Panc1 (cell line): ENCODE measurements at regions not wholly inside any gene's neighbourhood (a gene's known extent, or its start where the extent isn't known, plus 50 kb on each side); places are given as distances from the start of the nearest gene placed in this dataset.

Source experiments
- ATAC-seq: fragments of 200-7000 bp; cut with Tn5 transposase; 2 replicates; pipeline ENCODE4 v1.9.1; 2020; ENCODE audit warnings: mild to moderate bottlenecking, moderate library complexity
- BruUV-seq: library from RNA; stranded (reverse); fragments of 400-500 nt; replicated peaks from 2 replicates; lab custom pipeline; 2021; lab: Mats Ljungman, UMichigan
- CTCF ChIA-PET: fragments of 300-600 bp; sonication (Branson Sonifier 250); formaldehyde crosslinking; loops from one replicate; lab custom pipeline; 2022; ENCODE audit warnings: antibody characterized with exemption; lab: Charles Lee
- POLR2A ChIA-PET: fragments of 300-600 bp; sonication (Branson Sonifier 250); formaldehyde crosslinking; loops from one replicate; lab custom pipeline; 2022; ENCODE audit warnings: antibody characterized with exemption; lab: Charles Lee
- DNase-seq: peaks from one replicate; pipeline ENCODE4 v3.0.0-alpha.2; 2010; ENCODE audit warnings: low read depth, low spot score
- H3K27ac ChIP-seq: 2 replicates; pipeline ENCODE4 v1.5.1; 2011; ENCODE audit warnings: mild to moderate bottlenecking, low read length, inconsistent platforms
- H3K27me3 ChIP-seq: fragments of 200-500 bp; sonication (Bioruptor generic); 2 replicates; pipeline ENCODE4 v1.6.0; 2014; ENCODE audit warnings: low read length, inconsistent platforms; ENCODE audit not compliant: control insufficient read depth, insufficient read depth
- H3K36me3 ChIP-seq: fragments of 200-500 bp; sonication (Bioruptor generic); 2 replicates; pipeline ENCODE4 v1.5.1; 2014; ENCODE audit warnings: inconsistent platforms, mild to moderate bottlenecking, low read length, moderate library complexity; ENCODE audit not compliant: control insufficient read depth, insufficient read depth
- H3K4me1 ChIP-seq: 2 replicates; pipeline ENCODE4 v1.5.1; 2011; ENCODE audit warnings: inconsistent platforms, mild to moderate bottlenecking, low read length, moderate library complexity; ENCODE audit not compliant: control insufficient read depth, insufficient read depth
- H3K4me3 ChIP-seq, 2 experiments: 2 replicates each; pipeline ENCODE4 v1.5.1; 2011 to 2012; ENCODE audit warnings: low read depth in 2 of 2, low read length in 2 of 2, mild to moderate bottlenecking in 2 of 2, inconsistent platforms in 1 of 2, moderate library complexity in 1 of 2
- H3K9me3 ChIP-seq: fragments of 200-500 bp; sonication (Bioruptor generic); 2 replicates; pipeline ENCODE4 v1.5.1; 2014; ENCODE audit warnings: low read depth, mild to moderate bottlenecking, inconsistent platforms, low read length, moderate library complexity; ENCODE audit not compliant: control insufficient read depth, insufficient read depth
- CTCF ChIP-seq: fragments of 450-650 bp; IDR thresholded peaks from 2 replicates; pipeline ENCODE4 v1.5.1; 2017; ENCODE audit warnings: mild to moderate bottlenecking
- POLR2AphosphoS5 ChIP-seq: IDR thresholded peaks from 2 replicates; pipeline ENCODE4 v1.6.1; 2012; ENCODE audit warnings: mild to moderate bottlenecking, low read depth, low read length, moderate library complexity
- SIN3A ChIP-seq: IDR thresholded peaks from 2 replicates; pipeline ENCODE4 v1.6.1; 2012; ENCODE audit warnings: low read depth, mild to moderate bottlenecking, low read length, moderate library complexity, borderline replicate concordance; ENCODE audit not compliant: insufficient read depth
- TCF7L2 ChIP-seq: IDR thresholded peaks from 2 replicates; pipeline ENCODE4 v1.6.1; 2011; ENCODE audit warnings: mild to moderate bottlenecking, low read depth, low read length, inconsistent platforms
- in situ Hi-C: cut with HindIII; loops from 2 replicates; pipeline ENCODE4 v1.10.0; 2016; ENCODE audit warnings: low sequenced_read_pairs, low pct_unique_long_range_greater_than_20kb
- intact Hi-C: fragments of 100-400 bp; cut with micrococcal nuclease; formaldehyde crosslinking; loops from one replicate; pipeline ENCODE4 v1.10.0; 2022; ENCODE audit not compliant: unreplicated experiment
- TF ChIP-seq, protein P1 (sequence below), 2 experiments: IDR thresholded peaks; 2 replicates each; pipeline ENCODE4 v1.6.1; 2011 to 2012; ENCODE audit warnings: low read depth in 2 of 2, control low read depth in 1 of 2, low read length in 1 of 2, mild to moderate bottlenecking in 1 of 2, moderate library complexity in 1 of 2; ENCODE audit not compliant: insufficient read depth in 1 of 2

- no peak for TF ChIP-seq TCF7L2
- no peak for ATAC-seq
- no TSS peak for BruUV-seq
Observed at GRCh38 chrX:25650216-25650820, 487.8 kb upstream of the MAGEB18 start.

DNA sequence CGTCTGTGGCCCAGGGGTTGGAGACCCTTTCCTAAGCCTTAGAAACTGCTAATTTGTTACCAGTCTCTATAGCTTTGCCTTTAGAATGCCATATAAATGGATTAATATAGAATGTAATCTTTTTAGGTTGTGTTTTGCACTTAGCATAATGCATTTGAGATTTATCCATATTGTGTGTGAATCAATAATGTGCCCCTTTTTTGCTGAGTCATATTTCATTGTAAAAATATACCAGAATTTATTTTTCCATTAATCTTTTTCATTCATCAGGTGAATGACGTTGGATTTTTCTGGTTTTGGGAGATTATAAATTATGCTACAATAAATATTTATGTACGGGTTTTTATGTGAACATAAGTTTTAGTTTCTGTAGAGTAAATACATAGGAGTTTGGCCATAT is 478.8 kb upstream of the MAGEB18 start:
- intact Hi-C loops (no loop called here), in situ Hi-C loops (no loop called here)
- DNase-seq (no peak), ATAC-seq (no peak)
- Histone ChIP-seq H3K4me3 (no peak overlapping the region), H3K9me3 (no peaks in the 10 kb centered on the region), H3K27ac (no peak overlapping the region), H3K4me1 (no peaks in the 10 kb centered on the region), H3K36me3 (no peaks in the 10 kb centered on the region), H3K27me3 (no peaks in the 10 kb centered on the region)
- ChIA-PET CTCF (no interaction called here), POLR2A (no interaction called here)
- TF ChIP-seq, protein P1, sequence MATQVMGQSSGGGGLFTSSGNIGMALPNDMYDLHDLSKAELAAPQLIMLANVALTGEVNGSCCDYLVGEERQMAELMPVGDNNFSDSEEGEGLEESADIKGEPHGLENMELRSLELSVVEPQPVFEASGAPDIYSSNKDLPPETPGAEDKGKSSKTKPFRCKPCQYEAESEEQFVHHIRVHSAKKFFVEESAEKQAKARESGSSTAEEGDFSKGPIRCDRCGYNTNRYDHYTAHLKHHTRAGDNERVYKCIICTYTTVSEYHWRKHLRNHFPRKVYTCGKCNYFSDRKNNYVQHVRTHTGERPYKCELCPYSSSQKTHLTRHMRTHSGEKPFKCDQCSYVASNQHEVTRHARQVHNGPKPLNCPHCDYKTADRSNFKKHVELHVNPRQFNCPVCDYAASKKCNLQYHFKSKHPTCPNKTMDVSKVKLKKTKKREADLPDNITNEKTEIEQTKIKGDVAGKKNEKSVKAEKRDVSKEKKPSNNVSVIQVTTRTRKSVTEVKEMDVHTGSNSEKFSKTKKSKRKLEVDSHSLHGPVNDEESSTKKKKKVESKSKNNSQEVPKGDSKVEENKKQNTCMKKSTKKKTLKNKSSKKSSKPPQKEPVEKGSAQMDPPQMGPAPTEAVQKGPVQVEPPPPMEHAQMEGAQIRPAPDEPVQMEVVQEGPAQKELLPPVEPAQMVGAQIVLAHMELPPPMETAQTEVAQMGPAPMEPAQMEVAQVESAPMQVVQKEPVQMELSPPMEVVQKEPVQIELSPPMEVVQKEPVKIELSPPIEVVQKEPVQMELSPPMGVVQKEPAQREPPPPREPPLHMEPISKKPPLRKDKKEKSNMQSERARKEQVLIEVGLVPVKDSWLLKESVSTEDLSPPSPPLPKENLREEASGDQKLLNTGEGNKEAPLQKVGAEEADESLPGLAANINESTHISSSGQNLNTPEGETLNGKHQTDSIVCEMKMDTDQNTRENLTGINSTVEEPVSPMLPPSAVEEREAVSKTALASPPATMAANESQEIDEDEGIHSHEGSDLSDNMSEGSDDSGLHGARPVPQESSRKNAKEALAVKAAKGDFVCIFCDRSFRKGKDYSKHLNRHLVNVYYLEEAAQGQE (IDR thresholded peaks at IDR 0.05; ENCODE audit: insufficient read depth in 1 of 2, low read depth in 2 of 2, low read length in 1 of 2) = no peak
- TF ChIP-seq TCF7L2 = no peak
- no peak for TF ChIP-seq CTCF
- no peak for TF ChIP-seq POLR2AphosphoS5
- TF ChIP-seq SIN3A = no peak
- BruUV-seq = no TSS peak

More at GRCh38 chrX:25650216-25650820, 487.8 kb upstream of the MAGEB18 start:
- Histone ChIP-seq H3K27ac (no peak overlapping the region), H3K4me1 (no peaks in the 10 kb centered on the region), H3K27me3 (no peaks in the 10 kb centered on the region), H3K9me3 (no peaks in the 10 kb centered on the region), H3K36me3 (no peaks in the 10 kb centered on the region), H3K4me3 (no peak overlapping the region)
- ChIA-PET POLR2A (no interaction called here), CTCF (no interaction called here)
- intact Hi-C loops = no loop called here
- in situ Hi-C loops = no loop called here
- DNase-seq = no peak

- no peak for DNase-seq
- H3K9me3 ChIP-seq = no peaks in the 10 kb centered on the region
- no peaks in the 10 kb centered on the region for H3K36me3 ChIP-seq
- ChIA-PET POLR2A (no interaction called here), CTCF (no interaction called here)
- intact Hi-C loops = no loop called here
- no peaks in the 10 kb centered on the region for H3K27me3 ChIP-seq
- no peak for ATAC-seq
- no TSS peak for BruUV-seq
- H3K4me3 ChIP-seq = no peak overlapping the region
- in situ Hi-C loops = no loop called here
- TF ChIP-seq SIN3A (no peak), TCF7L2 (no peak), CTCF (no peak), POLR2AphosphoS5 (no peak)
- TF ChIP-seq, protein P1 (IDR thresholded peaks at IDR 0.05; ENCODE audit: insufficient read depth in 1 of 2, low read depth in 2 of 2, low read length in 1 of 2) = no peak
- no peaks in the 10 kb centered on the region for H3K4me1 ChIP-seq
- H3K27ac ChIP-seq = no peak overlapping the region
Observed at GRCh38 chrX:25663701-25664100, 474.4 kb upstream of the MAGEB18 start.
